HEK293T (cell line): ENCODE measurements at regions not wholly inside any gene's neighbourhood (a gene's known extent, or its start where the extent isn't known, plus 50 kb on each side); places are given as distances from the start of the nearest gene placed in this dataset.

Experiments used
- BHLHE40 ChIP-seq: fragments of 450-650 bp; IDR thresholded peaks from 2 replicates; pipeline ENCODE4 v1.6.1; 2016; ENCODE audit warnings: mild to moderate bottlenecking, moderate library complexity, borderline replicate concordance
- ELF4 ChIP-seq: fragments of 450-650 bp; IDR thresholded peaks from 2 replicates; pipeline ENCODE4 v1.6.1; 2017; ENCODE audit warnings: antibody characterized with exemption

GRCh38 chr11:13119941-13120520 lies 110.9 kb downstream of the RASSF10 start:
- TF ChIP-seq ELF4, result no peak
- TF ChIP-seq BHLHE40, result no peak
